Sigmoid colon (tissue), 4 donors: ENCODE measurements at regions not wholly inside any gene's neighbourhood (a gene's known extent, or its start where the extent isn't known, plus 50 kb on each side); places are given as distances from the start of the nearest gene placed in this dataset.
A peak's percentile ranks its signal among the peaks of the same experiment; 100 is the strongest.

Source experiments
- CTCF ChIP-seq, 4 experiments: fragments of 450-650 bp in 3 of 4; fragments of 200-600 bp in 1 of 4; IDR thresholded peaks; one replicate each; pipeline ENCODE4 v1.5.1; 2016 to 2019; ENCODE audit warnings: antibody characterized with exemption in 4 of 4, mild to moderate bottlenecking in 3 of 4, moderate library complexity in 2 of 4
- POLR2A ChIP-seq, 2 donors: fragments of 450-650 bp; IDR thresholded peaks; one replicate each; pipeline ENCODE4 v1.6.1; 2016; ENCODE audit warnings: antibody characterized with exemption in 2 of 2, mild to moderate bottlenecking in 2 of 2, moderate library complexity in 2 of 2
- POLR2AphosphoS5 ChIP-seq, 4 donors: sonication (generic); formaldehyde crosslinking; IDR thresholded peaks; one replicate each; pipeline ENCODE4 v1.6.1; 2017; ENCODE audit warnings: antibody characterized with exemption in 4 of 4

GRCh38 chr6:140134224-140134623 is 759.8 kb upstream of the CITED2 start:
- TF ChIP-seq CTCF (IDR thresholded peaks at IDR 0.05) (no peak), POLR2A (IDR thresholded peaks at IDR 0.05) (no peak), POLR2AphosphoS5 (IDR thresholded peaks at IDR 0.05) (peak; percentile 17 to 82 (median 62))
